K562 (cell line): ENCODE measurements at regions not wholly inside any gene's neighbourhood (a gene's known extent, or its start where the extent isn't known, plus 50 kb on each side); places are given as distances from the start of the nearest gene placed in this dataset.

Experiments
- ATAC-seq: fragments of 200-7000 bp; cut with Tn5 transposase; 3 replicates; pipeline ENCODE4 v1.9.1; 2020; ENCODE audit warnings: moderate library complexity
- BruUV-seq: library from RNA; stranded (reverse); fragments of 400-500 nt; replicated peaks from 2 replicates; lab custom pipeline; 2021; lab: Mats Ljungman, UMichigan
- CTCF ChIA-PET: fragments of 300-600 bp; formaldehyde crosslinking; extraction: SDS; loops from one replicate; lab custom pipeline; 2021; ENCODE audit warnings: low intra/inter-chr PET ratio; lab: Yijun Ruan, JAX
- POLR2A ChIA-PET: fragments of 300-600, 350-650 bp; sonication (Branson Sonifier 250); formaldehyde crosslinking; extraction: SDS; loops from one replicate; lab custom pipeline; 2021; ENCODE audit warnings: antibody characterized with exemption, inconsistent platforms; lab: Yijun Ruan, JAX
- DNase-seq, 4 experiments: peaks; one replicate each; pipeline versions ENCODE4 v3.0.0 to v3.0.0-alpha.2; 2011 to 2018; ENCODE audit warnings: low spot score in 3 of 4, mixed read lengths in 3 of 4; ENCODE audit errors: extremely low read depth in 1 of 4
- FAIRE-seq: peaks from 2 replicates; lab custom pipeline; 2011; peaks lifted over from hg19 to GRCh38; lab: Jason Lieb, UNC
- H2AFZ ChIP-seq: 2 replicates; pipeline ENCODE4 v1.6.0; 2011; ENCODE audit warnings: low read depth, low read length, control low read depth, inconsistent platforms
- H3K27ac ChIP-seq: fragments of 200-600 bp; 3 replicates; pipeline ENCODE4 v1.8.0; 2011; ENCODE audit warnings: low read depth, mild to moderate bottlenecking, control low read depth, inconsistent platforms, low read length, moderate library complexity, mixed read lengths; ENCODE audit errors: extremely low read depth
- H3K27me3 ChIP-seq, 2 experiments: fragments of 300-600 bp in 1 of 2; 2 replicates in 1 of 2; 3 replicates in 1 of 2; pipeline versions ENCODE4 v1.6.0 to v1.8.0; 2011; ENCODE audit warnings: inconsistent platforms in 2 of 2, low read length in 2 of 2, mild to moderate bottlenecking in 1 of 2, mixed read lengths in 1 of 2, moderate library complexity in 1 of 2; ENCODE audit not compliant: control insufficient read depth in 2 of 2, insufficient read depth in 2 of 2
- H3K36me3 ChIP-seq: fragments of 300-600 bp; 3 replicates; pipeline ENCODE4 v1.8.0; 2011; ENCODE audit warnings: mild to moderate bottlenecking, low read length, inconsistent platforms; ENCODE audit not compliant: control insufficient read depth, insufficient read depth
- H3K4me1 ChIP-seq, 2 experiments: fragments of 200-600 bp in 1 of 2; replicated peaks in 1 of 2; 2 replicates in 1 of 2; 3 replicates in 1 of 2; pipeline versions ENCODE4 v1.5.1 to v1.8.0; 2011; ENCODE audit warnings: inconsistent platforms in 2 of 2, low read length in 2 of 2, mild to moderate bottlenecking in 1 of 2, mixed read lengths in 1 of 2, moderate library complexity in 1 of 2; ENCODE audit not compliant: control insufficient read depth in 2 of 2, insufficient read depth in 2 of 2
- H3K4me2 ChIP-seq: 2 replicates; pipeline ENCODE4 v1.6.1; 2011; ENCODE audit warnings: low read length, control low read depth, inconsistent platforms, mixed read lengths; ENCODE audit not compliant: insufficient read depth
- H3K4me3 ChIP-seq: fragments of 200-600 bp; sonication (generic), shearing (Covaris generic); 2 replicates; pipeline ENCODE4 v1.5.1; 2016; ENCODE audit warnings: control low read depth, inconsistent platforms
- H3K79me2 ChIP-seq: fragments of 200-600 bp; 3 replicates; pipeline ENCODE4 v1.8.0; 2011; ENCODE audit warnings: low read length, inconsistent platforms; ENCODE audit not compliant: control insufficient read depth, insufficient read depth
- H3K9ac ChIP-seq, 2 experiments: 2 replicates each; pipeline versions ENCODE4 v1.6.0 to v1.6.1; 2011; ENCODE audit warnings: low read depth in 2 of 2, low read length in 2 of 2, control low read depth in 1 of 2, inconsistent platforms in 1 of 2, mild to moderate bottlenecking in 1 of 2, mixed read lengths in 1 of 2; ENCODE audit not compliant: insufficient read depth in 1 of 2
- H3K9me1 ChIP-seq: one replicate; pipeline ENCODE4 v1.6.0; 2011; ENCODE audit warnings: inconsistent platforms, mild to moderate bottlenecking, low read length, moderate library complexity; ENCODE audit not compliant: control insufficient read depth, insufficient read depth
- H3K9me3 ChIP-seq: replicated peaks from 2 replicates; pipeline ENCODE4 v1.5.1; 2011; ENCODE audit warnings: low read depth, low read length, inconsistent platforms; ENCODE audit not compliant: control insufficient read depth, insufficient read depth
- H4K20me1 ChIP-seq: replicated peaks from 2 replicates; pipeline ENCODE4 v1.6.1; 2011; ENCODE audit warnings: low read length, inconsistent platforms, mixed read lengths; ENCODE audit not compliant: control insufficient read depth, insufficient read depth
- KDM4B ChIP-seq, 2 experiments: fragments of 450-650 bp in 1 of 2; sonication (generic) in 1 of 2; IDR thresholded peaks; 2 replicates each; pipeline ENCODE4 v1.6.1; 2016 to 2017; ENCODE audit warnings: borderline replicate concordance in 2 of 2, antibody characterized with exemption in 1 of 2, low read depth in 1 of 2, mild to moderate bottlenecking in 1 of 2
- WGBS: fragments of 100-300 bp; shearing (Covaris generic); methylation state at CpG from one replicate; pipeline ENCODE4 v1.1.6; 2016; ENCODE audit warnings: low coverage, mixed read lengths; ENCODE audit not compliant: insufficient coverage; ENCODE audit errors: missing lambda C conversion rate; 5-methylcytosine and 5-hydroxymethylcytosine counted together
- in situ Hi-C: fragments of 300-500 bp; cut with MboI; formaldehyde crosslinking; loops from 4 replicates; pipeline ENCODE4 v1.15.0; 2018; ENCODE audit warnings: inconsistent platforms, mixed read lengths
- intact Hi-C: fragments of 100-400 bp; cut with micrococcal nuclease; formaldehyde crosslinking; loops from 2 replicates; pipeline ENCODE4 v1.14.2; 2022
- TF ChIP-seq, protein P1 (sequence below): fragments of 450-650 bp; IDR thresholded peaks from 2 replicates; pipeline ENCODE4 v1.6.1; 2016
- TF ChIP-seq, protein P2 (sequence below): fragments of 150-350 bp; IDR thresholded peaks from 2 replicates; pipeline ENCODE4 v1.6.1; 2014; ENCODE audit warnings: low read depth, mild to moderate bottlenecking, low read length, borderline replicate concordance

DNA sequence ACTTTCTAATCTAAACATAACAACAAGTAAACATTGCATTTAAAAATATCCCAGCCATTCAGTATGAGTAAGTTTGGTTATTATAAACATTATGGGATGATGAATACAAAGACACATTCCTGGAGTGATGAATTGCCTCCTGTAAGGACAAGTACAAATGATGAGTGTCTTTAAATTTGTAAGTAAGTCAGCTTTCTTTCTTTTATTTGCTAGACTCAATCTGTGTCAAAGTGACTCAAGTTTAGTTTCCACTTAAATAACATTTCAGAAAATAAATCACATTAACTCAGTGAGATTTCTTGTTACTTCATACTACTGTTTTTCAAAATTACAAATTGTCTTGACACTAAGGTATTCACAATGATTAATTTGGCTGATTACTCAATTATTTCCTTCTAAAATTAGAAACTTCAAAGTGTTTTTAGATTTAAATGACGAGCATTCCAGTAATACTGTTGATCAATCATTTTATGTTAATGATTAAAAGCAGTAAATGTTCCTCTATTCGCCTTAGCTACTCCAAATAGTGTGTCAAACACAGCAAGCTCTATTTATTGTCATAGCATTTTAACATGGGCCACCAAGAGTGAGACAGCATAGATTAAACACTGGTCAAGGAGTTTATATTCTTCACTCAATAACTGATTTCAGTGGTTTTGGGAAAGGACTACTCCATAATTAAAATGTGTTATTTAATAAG is 658.0 kb upstream of the MDGA2 start:
- DNase-seq (no peak), ATAC-seq (no peak), FAIRE-seq (no peak)
- Histone ChIP-seq H3K36me3 (no peaks in the 10 kb centered on the region), H3K9me1 (no peaks in the 10 kb centered on the region), H3K4me3 (no peak overlapping the region), H3K79me2 (no peaks in the 10 kb centered on the region), H3K4me2 (no peak overlapping the region), H2AFZ (no peak overlapping the region), H3K9me3 (no peaks in the 10 kb centered on the region), H3K9ac (no peak overlapping the region), H4K20me1 (no peaks in the 10 kb centered on the region), H3K27me3 (no peaks in the 10 kb centered on the region), H3K4me1 (no peaks in the 10 kb centered on the region), H3K27ac (no peak overlapping the region)
- CTCF ChIA-PET, result no interaction called here
- WGBS, result 0% methylated on average over 2 of the region's 2 CpGs
- BruUV-seq, result no TSS peak
- TF ChIP-seq, protein P1, sequence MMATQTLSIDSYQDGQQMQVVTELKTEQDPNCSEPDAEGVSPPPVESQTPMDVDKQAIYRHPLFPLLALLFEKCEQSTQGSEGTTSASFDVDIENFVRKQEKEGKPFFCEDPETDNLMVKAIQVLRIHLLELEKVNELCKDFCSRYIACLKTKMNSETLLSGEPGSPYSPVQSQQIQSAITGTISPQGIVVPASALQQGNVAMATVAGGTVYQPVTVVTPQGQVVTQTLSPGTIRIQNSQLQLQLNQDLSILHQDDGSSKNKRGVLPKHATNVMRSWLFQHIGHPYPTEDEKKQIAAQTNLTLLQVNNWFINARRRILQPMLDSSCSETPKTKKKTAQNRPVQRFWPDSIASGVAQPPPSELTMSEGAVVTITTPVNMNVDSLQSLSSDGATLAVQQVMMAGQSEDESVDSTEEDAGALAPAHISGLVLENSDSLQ, result no peak
- TF ChIP-seq, protein P2, sequence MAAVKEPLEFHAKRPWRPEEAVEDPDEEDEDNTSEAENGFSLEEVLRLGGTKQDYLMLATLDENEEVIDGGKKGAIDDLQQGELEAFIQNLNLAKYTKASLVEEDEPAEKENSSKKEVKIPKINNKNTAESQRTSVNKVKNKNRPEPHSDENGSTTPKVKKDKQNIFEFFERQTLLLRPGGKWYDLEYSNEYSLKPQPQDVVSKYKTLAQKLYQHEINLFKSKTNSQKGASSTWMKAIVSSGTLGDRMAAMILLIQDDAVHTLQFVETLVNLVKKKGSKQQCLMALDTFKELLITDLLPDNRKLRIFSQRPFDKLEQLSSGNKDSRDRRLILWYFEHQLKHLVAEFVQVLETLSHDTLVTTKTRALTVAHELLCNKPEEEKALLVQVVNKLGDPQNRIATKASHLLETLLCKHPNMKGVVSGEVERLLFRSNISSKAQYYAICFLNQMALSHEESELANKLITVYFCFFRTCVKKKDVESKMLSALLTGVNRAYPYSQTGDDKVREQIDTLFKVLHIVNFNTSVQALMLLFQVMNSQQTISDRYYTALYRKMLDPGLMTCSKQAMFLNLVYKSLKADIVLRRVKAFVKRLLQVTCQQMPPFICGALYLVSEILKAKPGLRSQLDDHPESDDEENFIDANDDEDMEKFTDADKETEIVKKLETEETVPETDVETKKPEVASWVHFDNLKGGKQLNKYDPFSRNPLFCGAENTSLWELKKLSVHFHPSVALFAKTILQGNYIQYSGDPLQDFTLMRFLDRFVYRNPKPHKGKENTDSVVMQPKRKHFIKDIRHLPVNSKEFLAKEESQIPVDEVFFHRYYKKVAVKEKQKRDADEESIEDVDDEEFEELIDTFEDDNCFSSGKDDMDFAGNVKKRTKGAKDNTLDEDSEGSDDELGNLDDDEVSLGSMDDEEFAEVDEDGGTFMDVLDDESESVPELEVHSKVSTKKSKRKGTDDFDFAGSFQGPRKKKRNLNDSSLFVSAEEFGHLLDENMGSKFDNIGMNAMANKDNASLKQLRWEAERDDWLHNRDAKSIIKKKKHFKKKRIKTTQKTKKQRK, result no peak
- no peak for TF ChIP-seq KDM4B (IDR thresholded peaks at IDR 0.05; ENCODE audit: borderline replicate concordance in 2 of 2, low read depth in 1 of 2)
- POLR2A ChIA-PET, result interaction anchor here (0.6 kb wide), 1 partner anchor 153 kb away, joined by 5 read pairs; no protein-coding TSS in a partner anchor
- intact Hi-C loops (no loop called here), in situ Hi-C loops (no loop called here)
